Tibial nerve (tissue), 3 donors: ENCODE measurements at regions not wholly inside any gene's neighbourhood (a gene's known extent, or its start where the extent isn't known, plus 50 kb on each side); places are given as distances from the start of the nearest gene placed in this dataset.

ENCODE experiments used
- CTCF ChIP-seq, 5 experiments: fragments of 200-600 bp in 3 of 5; fragments of 450-650 bp in 2 of 5; sonication (generic) in 3 of 5; IDR thresholded peaks; one replicate each; pipeline ENCODE4 v1.5.1; 2016 to 2019; ENCODE audit warnings: antibody characterized with exemption in 5 of 5, mild to moderate bottlenecking in 3 of 5, moderate library complexity in 2 of 5
- POLR2A ChIP-seq, 2 donors: fragments of 450-650 bp; IDR thresholded peaks; one replicate each; pipeline ENCODE4 v1.6.1; 2017; ENCODE audit warnings: antibody characterized with exemption in 2 of 2, mild to moderate bottlenecking in 2 of 2, moderate library complexity in 2 of 2

- no peak for TF ChIP-seq CTCF (IDR thresholded peaks at IDR 0.05)
- TF ChIP-seq POLR2A (IDR thresholded peaks at IDR 0.05) = no peak
Measured at GRCh38 chr13:79862515-79862914, 381.6 kb downstream of the NDFIP2 start.
